GM18520 (cell line): ENCODE measurements at regions not wholly inside any gene's neighbourhood (a gene's known extent, or its start where the extent isn't known, plus 50 kb on each side); places are given as distances from the start of the nearest gene placed in this dataset.

ENCODE experiments used
- ATAC-seq: cut with Tn5 transposase; IDR thresholded peaks from one replicate; pipeline ENCODE4 v1.9.1; 2021; ENCODE audit not compliant: unreplicated experiment

- no peak for ATAC-seq
Observed at GRCh38 chr7:41147606-41148485, 555.0 kb downstream of the INHBA start.

DNA sequence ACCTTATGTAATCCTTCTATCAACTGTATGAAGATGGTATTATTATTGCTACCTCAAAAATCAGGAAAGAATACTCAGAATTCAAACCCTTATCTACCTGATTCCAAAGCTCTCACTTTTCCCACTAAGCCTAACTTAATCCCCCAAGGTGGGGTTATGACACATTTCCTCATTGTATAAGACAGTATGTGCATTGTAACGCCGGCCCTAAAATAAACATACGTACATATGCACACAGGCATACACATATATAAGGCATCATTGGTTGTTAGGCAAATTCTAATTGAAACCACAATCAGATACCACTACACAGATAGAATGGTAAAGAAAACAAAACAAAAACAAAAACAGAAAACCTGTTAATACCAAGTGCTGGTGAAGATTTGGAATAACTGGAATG, 556.5 kb downstream of the INHBA start:
- ATAC-seq: no peak

DNA sequence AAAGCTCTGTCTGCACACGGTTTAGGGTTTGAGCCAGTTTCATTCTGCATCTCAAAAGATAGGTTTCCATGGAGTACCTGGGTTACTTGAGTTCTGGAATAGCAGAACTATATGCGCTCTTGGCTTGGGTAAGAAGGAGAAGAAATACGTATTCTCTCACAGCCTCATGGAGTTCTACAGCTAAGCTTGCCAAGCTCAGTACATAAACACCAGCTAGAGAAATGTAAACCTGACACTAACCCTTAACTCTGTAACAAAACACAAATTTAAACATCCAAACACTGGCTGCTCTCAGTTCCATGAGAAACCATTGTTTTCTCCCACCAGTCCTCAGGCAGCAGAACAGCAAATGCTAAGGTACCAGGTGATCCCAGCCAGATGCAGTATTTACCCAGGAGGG, 557.2 kb downstream of the INHBA start:
- ATAC-seq: no peak

GRCh38 chr7:41142904-41143473, 559.9 kb downstream of the INHBA start:
- ATAC-seq: no peak

DNA sequence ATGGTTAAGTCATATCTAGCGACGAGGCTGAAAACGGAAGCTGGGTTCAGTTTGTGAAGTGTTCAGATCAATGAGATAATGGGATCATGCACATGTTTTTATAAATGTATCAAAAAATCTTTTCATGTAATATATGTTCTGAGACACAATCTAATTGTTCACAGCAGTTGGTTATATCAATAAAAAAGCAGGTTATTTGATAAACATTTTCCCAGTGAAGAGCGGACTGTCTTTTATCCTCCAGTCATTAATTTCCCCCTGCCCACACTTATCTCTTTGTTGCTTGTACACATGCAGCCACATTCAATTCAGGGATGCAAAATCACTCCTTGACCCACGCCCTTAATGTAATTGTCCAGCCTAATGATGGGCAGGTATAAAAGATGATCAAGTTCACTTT, 563.1 kb downstream of the INHBA start:
- no peak for ATAC-seq

GRCh38 chr7:41136551-41136950, 566.3 kb downstream of the INHBA start:
- ATAC-seq: no peak

- ATAC-seq: no peak
Observed at GRCh38 chr7:41135511-41135910, 567.4 kb downstream of the INHBA start.

DNA sequence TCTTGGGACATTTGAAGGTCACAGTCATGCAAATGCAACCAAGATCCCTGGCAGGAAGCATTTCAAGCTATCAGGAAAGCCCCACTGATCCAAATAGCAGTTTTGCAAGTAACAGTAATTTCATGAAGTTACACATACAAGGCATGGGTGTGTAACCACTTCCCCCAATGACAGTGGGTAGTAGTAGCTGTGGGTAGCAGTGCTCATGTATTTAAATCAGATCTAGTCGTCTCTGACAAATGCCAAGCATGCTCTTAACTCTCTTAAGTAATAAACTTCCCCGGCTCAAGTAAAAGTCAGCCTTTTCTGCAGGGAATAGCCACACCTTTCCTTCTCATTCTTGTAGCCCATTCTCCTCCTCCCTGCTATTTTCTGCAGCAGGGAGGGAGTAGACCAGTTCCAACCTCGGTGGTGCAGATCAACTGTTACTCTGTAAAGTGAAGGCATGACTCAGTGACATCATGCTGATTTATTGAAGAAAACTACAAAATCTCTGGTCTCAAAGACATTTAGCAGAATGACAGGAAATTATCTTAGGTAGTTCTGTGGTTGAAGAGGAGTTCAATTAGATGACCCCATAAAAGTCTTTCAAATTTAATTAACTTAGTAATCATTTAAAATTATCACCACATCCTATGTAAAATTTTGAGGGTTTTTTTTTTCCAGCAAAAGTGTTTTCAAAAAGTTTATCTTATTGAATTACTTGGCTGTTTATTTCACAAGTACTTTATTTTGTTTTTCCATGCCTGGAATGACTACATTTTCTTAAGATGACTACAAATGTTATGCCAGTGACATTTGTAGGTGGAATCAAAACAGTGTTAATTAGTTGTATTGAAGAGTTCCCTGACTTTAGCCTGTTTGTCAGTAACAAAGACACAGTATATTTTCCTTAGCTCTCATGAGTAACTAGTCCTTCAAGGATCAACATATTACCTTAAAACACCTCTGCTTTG, 568.3 kb downstream of the INHBA start:
- peak; percentile 97 for ATAC-seq

- ATAC-seq: no peak
Observed at GRCh38 chr7:41133690-41134299, 569.1 kb downstream of the INHBA start.

GRCh38 chr7:41131956-41132355, 570.9 kb downstream of the INHBA start:
- ATAC-seq: no peak

DNA sequence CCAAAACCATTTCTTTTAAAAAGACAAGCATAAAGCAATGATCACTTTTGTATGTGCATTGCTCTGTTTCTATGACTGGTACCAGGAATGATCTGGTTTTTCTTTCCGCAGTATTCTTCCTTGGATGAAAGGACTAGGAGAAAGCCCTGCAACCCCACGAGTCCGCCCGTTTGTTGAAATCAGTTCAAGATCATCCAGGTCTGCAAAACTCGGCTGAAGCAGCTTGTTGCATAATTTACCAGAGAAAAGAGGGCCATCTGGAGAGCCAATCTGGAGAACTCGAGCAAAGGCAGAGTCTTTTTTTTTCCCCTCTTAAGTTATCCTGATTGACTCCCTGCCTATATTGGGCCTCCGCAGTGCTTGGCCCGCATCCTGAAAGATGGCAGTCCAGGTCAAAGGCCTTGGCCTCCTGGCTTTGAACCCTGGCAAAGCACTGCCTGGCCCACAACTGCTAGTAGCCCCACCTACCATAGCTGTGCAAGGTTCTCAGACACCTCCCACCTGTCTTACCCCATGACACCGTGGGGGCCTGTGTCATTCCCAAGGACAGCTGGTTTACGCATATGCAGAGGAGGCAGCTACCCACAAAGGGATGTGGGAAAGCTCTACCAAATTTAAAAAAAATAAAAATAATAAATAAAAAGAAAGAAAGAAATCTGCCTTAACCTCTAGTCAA, 572.2 kb downstream of the INHBA start:
- ATAC-seq: no peak

DNA sequence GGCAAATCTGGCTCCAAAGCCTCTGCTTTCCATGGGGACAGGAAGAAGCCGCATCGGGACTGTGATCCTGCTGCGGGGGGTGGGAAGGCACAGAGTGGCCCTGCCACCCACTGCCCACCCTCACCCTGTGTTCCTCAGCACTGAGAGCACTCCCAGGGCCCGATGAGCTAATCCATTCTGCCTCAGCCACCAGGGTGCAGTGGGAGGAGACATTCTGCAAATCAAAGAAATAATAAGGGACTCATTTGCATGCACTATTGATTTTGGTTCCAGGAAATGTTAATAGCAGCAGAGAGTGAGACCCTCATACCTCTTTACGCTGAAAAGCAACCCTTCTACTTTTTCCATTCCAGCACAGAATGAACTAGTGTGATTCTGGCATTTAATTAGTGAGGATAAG, 572.8 kb downstream of the INHBA start:
- no peak for ATAC-seq

DNA sequence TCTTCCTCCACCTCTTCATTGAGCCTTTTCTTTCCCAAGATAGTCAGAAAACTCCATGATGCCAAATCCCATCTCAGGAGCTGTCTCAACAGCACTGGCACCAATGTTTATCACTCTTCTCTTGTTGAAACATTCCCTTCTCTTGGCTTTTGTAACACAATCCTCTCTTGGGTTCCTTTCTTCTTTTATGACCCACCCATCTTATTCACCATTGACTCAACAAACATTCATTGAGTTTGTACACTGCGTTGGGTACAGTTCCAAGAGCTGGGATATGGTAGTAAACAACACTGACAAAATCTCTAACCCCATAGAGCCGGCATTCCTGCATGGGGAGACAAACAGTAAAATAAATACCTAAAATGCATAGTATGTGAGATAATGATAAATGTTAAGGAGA, 577.5 kb downstream of the INHBA start:
- no peak for ATAC-seq

DNA sequence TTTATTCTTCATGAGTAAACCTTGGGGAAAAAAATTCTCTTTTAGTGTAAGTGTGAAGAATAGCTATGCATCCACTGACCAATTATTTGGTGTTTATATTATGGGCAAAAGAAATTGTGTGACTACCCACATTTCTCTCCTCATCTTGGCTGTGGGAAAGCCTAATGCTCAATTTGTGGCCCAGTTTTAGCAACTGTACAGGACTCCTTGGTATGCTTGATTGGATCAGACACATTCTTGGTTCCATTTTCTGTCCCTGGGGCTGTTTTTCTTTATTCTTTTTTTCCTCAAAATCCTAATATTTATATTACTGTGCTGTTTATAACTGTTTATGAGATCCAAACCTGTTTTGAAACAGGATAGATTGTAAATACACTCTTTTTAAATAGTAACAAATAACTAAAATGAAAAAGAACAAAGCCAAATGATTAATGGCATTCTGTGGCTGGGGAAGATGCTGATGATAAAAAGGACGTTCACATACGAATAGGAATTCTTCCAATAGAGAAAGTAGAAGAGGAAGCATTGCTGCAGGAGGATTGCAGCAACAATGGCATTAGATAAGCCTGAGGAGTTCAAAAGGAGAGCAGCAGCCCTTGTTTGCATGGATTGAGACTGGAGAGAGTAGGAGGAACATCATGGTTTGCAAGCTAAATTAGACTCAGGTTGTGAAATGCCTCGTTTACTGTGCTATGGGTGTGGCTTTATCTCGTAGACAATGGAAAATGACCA, 580.5 kb downstream of the INHBA start:
- no peak for ATAC-seq

DNA sequence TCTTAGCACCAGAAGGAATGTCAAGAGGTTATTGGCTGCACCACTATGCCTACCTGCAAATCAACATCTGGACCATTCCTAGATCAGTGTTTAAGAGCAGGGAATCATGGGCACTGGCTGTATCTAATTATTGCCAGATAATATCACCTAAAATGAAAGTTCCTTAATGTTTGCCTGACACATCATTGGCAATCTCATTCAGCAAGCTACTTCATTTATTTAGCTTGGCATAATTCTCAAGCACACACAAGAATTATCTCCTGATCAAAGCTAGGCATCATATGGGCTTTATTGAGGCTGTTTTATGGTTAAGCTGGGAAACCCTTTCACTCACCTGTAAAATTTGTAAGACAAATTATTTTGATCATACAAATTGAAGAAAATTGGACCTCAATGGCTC, 581.7 kb downstream of the INHBA start:
- no peak for ATAC-seq

- ATAC-seq: no peak
Observed at GRCh38 chr7:41118486-41118885, 584.4 kb downstream of the INHBA start.

GRCh38 chr7:41117431-41117830, 585.5 kb downstream of the INHBA start:
- ATAC-seq: no peak

DNA sequence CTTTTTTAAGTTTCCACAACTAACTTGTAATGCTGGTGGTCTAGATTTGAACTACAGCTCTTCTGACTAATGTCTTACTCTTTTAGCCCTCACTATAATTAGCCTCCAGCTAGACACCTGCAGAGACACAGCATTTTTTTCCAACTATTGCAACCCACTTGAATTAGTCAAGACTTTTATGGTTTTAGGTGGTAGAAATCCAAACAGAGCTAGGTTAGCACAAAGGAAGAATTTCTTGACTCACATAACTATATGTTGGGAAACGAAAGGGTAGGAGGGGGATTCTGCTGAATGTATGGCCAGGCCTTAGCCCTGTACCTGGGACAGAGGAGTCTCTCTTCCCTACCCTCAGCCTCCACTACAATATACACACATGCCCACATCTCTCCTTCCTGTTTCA, 586.1 kb downstream of the INHBA start:
- ATAC-seq: no peak

DNA sequence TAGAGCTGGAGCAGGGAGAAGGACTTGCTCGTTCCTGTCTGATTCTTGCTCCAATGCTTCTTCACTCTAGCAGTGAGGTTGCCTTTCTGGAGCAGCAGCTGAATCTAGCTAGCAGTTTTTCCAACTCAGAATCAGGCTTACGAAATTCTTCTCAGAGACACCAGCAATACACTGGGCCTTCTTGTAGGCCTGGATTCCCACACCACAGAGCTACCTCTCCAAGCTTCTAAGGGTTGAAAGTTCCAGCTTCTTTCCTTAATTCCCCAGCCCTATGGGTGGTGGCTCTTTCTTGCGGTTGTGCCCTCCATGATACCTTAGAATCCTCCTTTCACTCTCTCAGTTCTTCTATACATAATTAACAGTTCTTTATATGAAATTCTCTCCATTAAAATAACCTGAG, 586.6 kb downstream of the INHBA start:
- ATAC-seq: no peak

DNA sequence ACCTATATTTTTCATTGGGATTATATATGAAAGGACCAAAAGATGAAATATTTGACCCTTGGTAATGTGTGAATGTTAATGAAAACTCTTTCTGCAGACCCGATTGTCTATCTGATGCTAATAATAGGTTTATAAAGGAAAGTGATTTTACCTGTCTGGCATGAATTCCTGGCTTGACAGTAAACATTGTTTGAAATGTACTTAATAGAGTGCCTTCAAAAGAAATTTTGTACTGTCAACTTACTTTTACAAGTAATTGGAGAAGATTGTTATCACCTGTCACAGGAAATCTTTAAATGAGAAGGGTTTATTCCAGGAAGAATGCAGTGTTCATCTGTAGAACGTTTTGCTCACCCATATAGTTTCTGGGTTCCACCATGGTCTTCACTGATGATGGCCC, 588.2 kb downstream of the INHBA start:
- no peak for ATAC-seq
